Mesothelial cell of epicardium (in vitro differentiated cells): ENCODE measurements at regions not wholly inside any gene's neighbourhood (a gene's known extent, or its start where the extent isn't known, plus 50 kb on each side); places are given as distances from the start of the nearest gene placed in this dataset.

Source experiments
- DNase-seq, 2 experiments: peaks; one replicate each; pipeline ENCODE4 v3.0.0; 2021; ENCODE audit warnings: low spot score in 2 of 2; ENCODE audit not compliant: unreplicated experiment in 2 of 2
- H3K27ac Mint-ChIP-seq: 2 replicates; pipeline ENCODE4 v1.8.0; 2021; ENCODE audit warnings: mixed read lengths
- H3K27me3 Mint-ChIP-seq: 2 replicates; pipeline ENCODE4 v1.8.0; 2021; ENCODE audit warnings: low read depth, mixed read lengths
- H3K36me3 Mint-ChIP-seq: 2 replicates; pipeline ENCODE4 v1.8.0; 2021; ENCODE audit warnings: mixed read lengths
- H3K4me1 Mint-ChIP-seq: 2 replicates; pipeline ENCODE4 v1.8.0; 2021; ENCODE audit warnings: mixed read lengths
- H3K4me3 Mint-ChIP-seq: 2 replicates; pipeline ENCODE4 v1.8.0; 2021; ENCODE audit warnings: mild to moderate bottlenecking, moderate library complexity, mixed read lengths
- H3K9me3 Mint-ChIP-seq: 2 replicates; pipeline ENCODE4 v1.8.0; 2021; ENCODE audit warnings: mixed read lengths
- TF ChIP-seq, protein P1 (sequence below): fragments of 200-600 bp; sonication (generic); IDR thresholded peaks from one replicate; pipeline ENCODE4 v1.5.0; 2021; ENCODE audit warnings: antibody characterized with exemption; ENCODE audit not compliant: unreplicated experiment

DNA sequence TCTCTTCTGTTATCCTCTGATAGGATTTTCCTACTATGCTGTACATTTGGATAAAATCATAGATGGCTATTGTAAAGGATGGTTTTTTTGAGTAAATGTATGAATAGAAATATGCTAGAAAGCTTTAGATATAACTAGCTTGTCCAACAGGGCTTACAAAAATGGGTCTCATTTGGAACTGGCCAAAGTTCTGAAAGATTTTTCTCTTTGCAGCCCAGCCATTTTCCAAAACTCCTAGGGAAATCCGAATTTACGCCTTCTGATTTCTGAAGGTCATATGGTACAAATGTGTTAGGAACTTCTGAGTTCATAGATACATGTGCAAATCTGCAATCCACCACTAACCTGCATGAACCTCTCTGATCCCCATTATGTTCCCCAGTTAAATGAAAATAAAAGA lies 603.9 kb upstream of the C9orf72 start:
- H3K4me3 Mint-ChIP-seq = no peak overlapping the region
- peaks cover 3% of the 10 kb centered on the region for H3K9me3 Mint-ChIP-seq
- H3K27ac Mint-ChIP-seq = no peak overlapping the region
- H3K4me1 Mint-ChIP-seq = no peaks in the 10 kb centered on the region
- no peak for DNase-seq
- no peaks in the 10 kb centered on the region for H3K27me3 Mint-ChIP-seq
- TF ChIP-seq, protein P1, sequence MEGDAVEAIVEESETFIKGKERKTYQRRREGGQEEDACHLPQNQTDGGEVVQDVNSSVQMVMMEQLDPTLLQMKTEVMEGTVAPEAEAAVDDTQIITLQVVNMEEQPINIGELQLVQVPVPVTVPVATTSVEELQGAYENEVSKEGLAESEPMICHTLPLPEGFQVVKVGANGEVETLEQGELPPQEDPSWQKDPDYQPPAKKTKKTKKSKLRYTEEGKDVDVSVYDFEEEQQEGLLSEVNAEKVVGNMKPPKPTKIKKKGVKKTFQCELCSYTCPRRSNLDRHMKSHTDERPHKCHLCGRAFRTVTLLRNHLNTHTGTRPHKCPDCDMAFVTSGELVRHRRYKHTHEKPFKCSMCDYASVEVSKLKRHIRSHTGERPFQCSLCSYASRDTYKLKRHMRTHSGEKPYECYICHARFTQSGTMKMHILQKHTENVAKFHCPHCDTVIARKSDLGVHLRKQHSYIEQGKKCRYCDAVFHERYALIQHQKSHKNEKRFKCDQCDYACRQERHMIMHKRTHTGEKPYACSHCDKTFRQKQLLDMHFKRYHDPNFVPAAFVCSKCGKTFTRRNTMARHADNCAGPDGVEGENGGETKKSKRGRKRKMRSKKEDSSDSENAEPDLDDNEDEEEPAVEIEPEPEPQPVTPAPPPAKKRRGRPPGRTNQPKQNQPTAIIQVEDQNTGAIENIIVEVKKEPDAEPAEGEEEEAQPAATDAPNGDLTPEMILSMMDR = no peak
- H3K36me3 Mint-ChIP-seq = no peaks in the 10 kb centered on the region

DNA sequence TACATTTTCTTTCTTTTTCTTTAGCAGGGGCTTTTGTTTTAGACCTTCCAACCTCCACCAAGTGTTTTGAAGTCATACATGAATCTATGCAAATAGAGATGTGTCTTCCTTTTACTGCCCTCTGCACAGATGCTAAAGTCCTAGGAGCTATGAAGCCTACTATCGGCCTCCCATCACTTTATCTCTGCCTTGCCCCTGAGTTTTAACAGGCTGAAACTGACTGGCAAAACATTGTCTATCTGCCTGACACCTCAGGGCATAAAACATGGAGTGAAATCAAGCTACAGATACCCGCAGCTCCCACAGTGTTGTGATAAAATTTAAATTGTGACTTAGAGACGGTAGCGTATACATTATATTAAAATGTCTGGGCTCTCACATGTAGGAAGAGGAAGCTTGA lies 604.6 kb upstream of the C9orf72 start:
- Mint-ChIP-seq H3K36me3 (no peaks in the 10 kb centered on the region), H3K9me3 (peaks cover 11% of the 10 kb centered on the region), H3K27me3 (no peaks in the 10 kb centered on the region), H3K4me3 (no peak overlapping the region), H3K27ac (no peak overlapping the region), H3K4me1 (no peaks in the 10 kb centered on the region)
- DNase-seq = no peak
- TF ChIP-seq, protein P1 = no peak

DNA sequence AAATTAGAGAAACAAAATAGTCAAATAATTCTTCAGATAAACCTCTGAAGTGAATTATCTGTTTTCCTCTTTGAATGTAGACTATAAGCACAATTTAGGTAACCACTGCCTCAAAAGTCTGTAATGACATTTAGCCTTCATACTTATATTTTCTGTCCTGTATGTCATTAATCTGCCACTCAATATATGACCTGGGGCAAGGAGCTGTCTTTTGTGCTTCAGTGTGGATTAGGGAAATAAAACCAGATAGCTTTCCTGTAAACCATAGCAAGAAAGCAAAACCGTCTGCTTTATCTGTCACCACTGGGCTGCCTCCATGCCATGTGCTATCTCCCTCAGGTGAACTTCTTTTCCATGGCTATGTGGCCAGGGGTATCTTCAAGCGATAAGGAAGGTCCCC lies 606.6 kb upstream of the C9orf72 start:
- TF ChIP-seq, protein P1 = no peak
- no peaks in the 10 kb centered on the region for H3K4me1 Mint-ChIP-seq
- DNase-seq = no peak
- H3K27me3 Mint-ChIP-seq = no peaks in the 10 kb centered on the region
- H3K4me3 Mint-ChIP-seq = no peak overlapping the region
- no peak overlapping the region for H3K27ac Mint-ChIP-seq
- H3K9me3 Mint-ChIP-seq = peaks cover 12% of the 10 kb centered on the region
- H3K36me3 Mint-ChIP-seq = no peaks in the 10 kb centered on the region

DNA sequence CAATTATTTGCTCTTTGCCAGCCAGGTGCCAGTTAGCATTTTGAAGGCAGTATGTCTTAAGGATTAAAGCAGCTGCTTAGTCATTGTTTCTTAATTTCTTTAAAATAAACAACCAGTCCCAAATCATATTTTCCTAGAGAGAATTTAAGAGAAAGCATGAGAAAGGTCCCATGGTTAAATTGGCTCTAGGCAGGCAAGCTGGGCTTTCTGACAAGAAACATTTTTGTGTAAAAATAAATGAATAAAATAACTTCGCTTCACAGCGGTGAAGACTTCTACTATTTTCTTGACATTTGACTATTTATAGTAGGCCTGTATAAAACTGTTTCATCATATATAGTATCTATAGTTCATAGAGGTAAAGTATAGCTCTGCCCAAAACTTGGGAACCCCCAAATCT lies 617.7 kb upstream of the C9orf72 start:
- no peaks in the 10 kb centered on the region for H3K36me3 Mint-ChIP-seq
- peaks cover 3% of the 10 kb centered on the region for H3K9me3 Mint-ChIP-seq
- TF ChIP-seq, protein P1 = no peak
- H3K27ac Mint-ChIP-seq = no peak overlapping the region
- H3K4me1 Mint-ChIP-seq = peaks cover under 1% of the 10 kb centered on the region
- H3K27me3 Mint-ChIP-seq = no peaks in the 10 kb centered on the region
- no peak for DNase-seq
- no peak overlapping the region for H3K4me3 Mint-ChIP-seq

DNA sequence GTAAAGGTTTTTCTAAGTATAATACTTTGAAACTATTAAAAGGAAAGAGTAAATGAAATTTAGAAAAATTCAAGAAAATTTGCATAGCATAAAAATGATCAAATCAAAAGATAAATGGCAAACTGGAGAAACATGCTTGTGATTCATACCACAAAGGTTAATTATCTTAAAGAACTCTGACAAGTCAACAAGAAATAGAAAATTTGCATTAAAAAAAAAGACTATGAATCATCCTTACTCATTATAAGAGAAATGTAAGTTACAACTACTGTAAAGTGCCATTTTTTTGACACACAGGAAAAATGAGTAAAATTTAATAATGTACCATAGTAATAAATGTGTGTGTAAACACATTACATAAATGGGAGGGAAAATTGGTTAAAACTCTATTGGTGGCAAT lies 624.4 kb upstream of the C9orf72 start:
- H3K36me3 Mint-ChIP-seq = no peaks in the 10 kb centered on the region
- no peak for DNase-seq
- no peaks in the 10 kb centered on the region for H3K4me1 Mint-ChIP-seq

More for the DNA sequence above, 624.4 kb upstream of the C9orf72 start:
- Mint-ChIP-seq H3K27ac (no peak overlapping the region), H3K4me3 (no peak overlapping the region), H3K9me3 (peaks cover 4% of the 10 kb centered on the region), H3K27me3 (no peaks in the 10 kb centered on the region)
- TF ChIP-seq, protein P1 = no peak
